ENCODE measurements at regions not wholly inside any gene's neighbourhood (a gene's known extent, or its start where the extent isn't known, plus 50 kb on each side); places are given as distances from the start of the nearest gene placed in this dataset.

- no peak for DNase-seq (ENCODE audit: low read depth)
- TF ChIP-seq CTCF (conservative IDR thresholded peaks at IDR 0.05; ENCODE audit: low read depth, low read length) = no peak
- H3K4me3 ChIP-seq (ENCODE audit: low read length) = no peak overlapping the region
Measured at GRCh38 chr14:76696791-76697190, 64.5 kb upstream of the VASH1 start.

GRCh38 chr14:76697246-76697905, 63.9 kb upstream of the VASH1 start:
- no peak for TF ChIP-seq CTCF (conservative IDR thresholded peaks at IDR 0.05; ENCODE audit: low read depth, low read length)
- DNase-seq (ENCODE audit: low read depth) = no peak
- H3K4me3 ChIP-seq (ENCODE audit: low read length) = no peak overlapping the region

GRCh38 chr14:76698191-76698590, 63.1 kb upstream of the VASH1 start:
- no peak for TF ChIP-seq CTCF (conservative IDR thresholded peaks at IDR 0.05; ENCODE audit: low read depth, low read length)
- H3K4me3 ChIP-seq (ENCODE audit: low read length) = no peak overlapping the region
- no peak for DNase-seq (ENCODE audit: low read depth)

- no peak for TF ChIP-seq CTCF (conservative IDR thresholded peaks at IDR 0.05; ENCODE audit: low read depth, low read length)
- H3K4me3 ChIP-seq (ENCODE audit: low read length) = no peak overlapping the region
- DNase-seq (ENCODE audit: low read depth) = no peak
Measured at GRCh38 chr14:76698631-76699030, 62.6 kb upstream of the VASH1 start.

- H3K4me3 ChIP-seq (ENCODE audit: low read length) = no peak overlapping the region
- no peak for DNase-seq (ENCODE audit: low read depth)
- no peak for TF ChIP-seq CTCF (conservative IDR thresholded peaks at IDR 0.05; ENCODE audit: low read depth, low read length)
Measured at GRCh38 chr14:76699209-76699938, 61.9 kb upstream of the VASH1 start.

GRCh38 chr14:76699939-76700590, 61.2 kb upstream of the VASH1 start:
- no peak for TF ChIP-seq CTCF (conservative IDR thresholded peaks at IDR 0.05; ENCODE audit: low read depth, low read length)
- H3K4me3 ChIP-seq (ENCODE audit: low read length) = no peak overlapping the region
- no peak for DNase-seq (ENCODE audit: low read depth)
